ENCODE measurements at regions not wholly inside any gene's neighbourhood (a gene's known extent, or its start where the extent isn't known, plus 50 kb on each side); places are given as distances from the start of the nearest gene placed in this dataset.

GRCh38 chr3:159584421-159584820 lies 404.2 kb upstream of the IL12A start:
- no peak for TF ChIP-seq EZH2 (IDR thresholded peaks at IDR 0.05)
- no peak for TF ChIP-seq FOXP2 (optimal IDR thresholded peaks at IDR 0.05; ENCODE audit: control extremely low read depth, extremely low read length, insufficient read depth)
- no peak for TF ChIP-seq POLR2AphosphoS5 (IDR thresholded peaks at IDR 0.05; ENCODE audit: borderline replicate concordance, low read depth, low read length)

All from SK-N-MC (cell line).